KMS-11 (cell line): ENCODE measurements at regions not wholly inside any gene's neighbourhood (a gene's known extent, or its start where the extent isn't known, plus 50 kb on each side); places are given as distances from the start of the nearest gene placed in this dataset.
"Not testable (repeated sequence)": the region's sequence is repeated elsewhere in the genome, so short reads cannot be mapped to it uniquely, and the experiment has no call there.

ENCODE experiments used
- H2AFZ ChIP-seq: fragments of 200-600 bp; sonication (generic); 2 replicates; pipeline ENCODE4 v1.6.1; 2016; ENCODE audit warnings: antibody characterized with exemption, mixed run types, low read depth
- H3K27ac ChIP-seq: fragments of 200-600 bp; sonication (generic); 2 replicates; pipeline ENCODE4 v1.6.1; 2016; ENCODE audit warnings: mild to moderate bottlenecking, mixed run types
- H3K27me3 ChIP-seq: fragments of 200-600 bp; sonication (generic); 2 replicates; pipeline ENCODE4 v1.6.1; 2017; ENCODE audit warnings: mild to moderate bottlenecking, low read depth, mixed run types, moderate library complexity; ENCODE audit not compliant: insufficient read depth
- H3K36me3 ChIP-seq: fragments of 200-600 bp; sonication (generic); 2 replicates; pipeline ENCODE4 v1.6.1; 2017; ENCODE audit warnings: mild to moderate bottlenecking, mixed run types; ENCODE audit not compliant: insufficient read depth
- H3K4me1 ChIP-seq: fragments of 200-600 bp; sonication (generic); 2 replicates; pipeline ENCODE4 v1.6.1; 2016; ENCODE audit warnings: mild to moderate bottlenecking, low read depth, mixed run types; ENCODE audit not compliant: poor library complexity, severe bottlenecking
- H3K4me2 ChIP-seq: fragments of 200-600 bp; sonication (generic); 2 replicates; pipeline ENCODE4 v1.7.0; 2016; ENCODE audit warnings: mild to moderate bottlenecking, mixed run types
- H3K4me3 ChIP-seq: fragments of 200-600 bp; sonication (generic); IDR thresholded peaks from 2 replicates; pipeline ENCODE4 v1.6.1; 2017; ENCODE audit warnings: low read depth, low read length, mixed read lengths; ENCODE audit not compliant: insufficient read depth
- H3K79me2 ChIP-seq: fragments of 200-600 bp; sonication (generic); 2 replicates; pipeline ENCODE4 v1.6.1; 2016; ENCODE audit warnings: low read depth, mixed run types; ENCODE audit not compliant: insufficient read depth
- H3K9ac ChIP-seq: fragments of 200-600 bp; sonication (generic); 2 replicates; pipeline ENCODE4 v1.6.1; 2016; ENCODE audit warnings: mild to moderate bottlenecking, mixed run types
- H4K20me1 ChIP-seq: fragments of 200-600 bp; sonication (generic); 2 replicates; pipeline ENCODE4 v1.6.1; 2016; ENCODE audit warnings: mild to moderate bottlenecking, mixed run types; ENCODE audit not compliant: insufficient read depth
- TF ChIP-seq, protein P1 (sequence below): fragments of 200-600 bp; sonication (generic); conservative IDR thresholded peaks from 2 replicates; pipeline ENCODE4 v1.6.1; 2017; ENCODE audit warnings: low read depth, mild to moderate bottlenecking, antibody characterized with exemption, low read length, moderate library complexity, mixed read lengths

- TF ChIP-seq, protein P1, sequence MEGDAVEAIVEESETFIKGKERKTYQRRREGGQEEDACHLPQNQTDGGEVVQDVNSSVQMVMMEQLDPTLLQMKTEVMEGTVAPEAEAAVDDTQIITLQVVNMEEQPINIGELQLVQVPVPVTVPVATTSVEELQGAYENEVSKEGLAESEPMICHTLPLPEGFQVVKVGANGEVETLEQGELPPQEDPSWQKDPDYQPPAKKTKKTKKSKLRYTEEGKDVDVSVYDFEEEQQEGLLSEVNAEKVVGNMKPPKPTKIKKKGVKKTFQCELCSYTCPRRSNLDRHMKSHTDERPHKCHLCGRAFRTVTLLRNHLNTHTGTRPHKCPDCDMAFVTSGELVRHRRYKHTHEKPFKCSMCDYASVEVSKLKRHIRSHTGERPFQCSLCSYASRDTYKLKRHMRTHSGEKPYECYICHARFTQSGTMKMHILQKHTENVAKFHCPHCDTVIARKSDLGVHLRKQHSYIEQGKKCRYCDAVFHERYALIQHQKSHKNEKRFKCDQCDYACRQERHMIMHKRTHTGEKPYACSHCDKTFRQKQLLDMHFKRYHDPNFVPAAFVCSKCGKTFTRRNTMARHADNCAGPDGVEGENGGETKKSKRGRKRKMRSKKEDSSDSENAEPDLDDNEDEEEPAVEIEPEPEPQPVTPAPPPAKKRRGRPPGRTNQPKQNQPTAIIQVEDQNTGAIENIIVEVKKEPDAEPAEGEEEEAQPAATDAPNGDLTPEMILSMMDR, result no peak
- Histone ChIP-seq H3K27me3 (no peaks in the 10 kb centered on the region), H3K9ac (no peak overlapping the region), H3K4me1 (no peaks in the 10 kb centered on the region), H3K4me3 (no peak overlapping the region), H3K4me2 (no peak overlapping the region), H3K79me2 (no peaks in the 10 kb centered on the region), H2AFZ (no peak overlapping the region), H3K27ac (no peak overlapping the region), H3K36me3 (no peaks in the 10 kb centered on the region), H4K20me1 (no peaks in the 10 kb centered on the region)
Observed at GRCh38 chr10:10758306-10758705, 259.4 kb upstream of the CELF2 start.

- not testable (repeated sequence) for H3K27me3 ChIP-seq, H3K4me2 ChIP-seq, H4K20me1 ChIP-seq, H3K9ac ChIP-seq, H3K27ac ChIP-seq, H2AFZ ChIP-seq, H3K36me3 ChIP-seq, H3K4me1 ChIP-seq, H3K4me3 ChIP-seq, H3K79me2 ChIP-seq
Observed at GRCh38 chr10:10759806-10760205, 257.9 kb upstream of the CELF2 start.

DNA sequence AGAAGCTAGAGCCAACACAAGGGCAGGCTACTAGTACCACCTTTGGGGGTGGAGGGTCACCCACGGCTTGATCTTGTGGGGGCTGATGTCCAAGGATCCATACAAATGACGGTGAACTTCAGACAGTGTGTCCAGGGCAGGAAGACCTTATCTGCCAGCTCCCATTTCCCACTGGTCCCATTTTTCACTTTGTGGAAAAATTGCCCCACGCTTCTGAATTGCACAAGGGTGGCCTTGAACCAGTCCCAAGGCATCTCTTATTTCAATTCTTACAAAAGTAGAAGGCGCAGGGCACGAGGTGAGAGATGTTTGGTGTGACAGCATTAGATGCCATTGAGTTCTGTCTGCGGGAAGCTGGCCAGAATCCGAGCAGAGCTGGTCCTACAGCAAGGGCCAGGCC is 252.7 kb upstream of the CELF2 start:
- Histone ChIP-seq H3K9ac (no peak overlapping the region), H4K20me1 (no peaks in the 10 kb centered on the region), H3K4me1 (no peaks in the 10 kb centered on the region), H3K36me3 (no peaks in the 10 kb centered on the region), H3K4me2 (no peak overlapping the region), H3K4me3 (no peak overlapping the region), H3K27me3 (no peaks in the 10 kb centered on the region), H2AFZ (no peak overlapping the region), H3K27ac (no peak overlapping the region), H3K79me2 (no peaks in the 10 kb centered on the region)
- TF ChIP-seq, protein P1, result no peak

- Histone ChIP-seq H3K9ac (no peak overlapping the region), H3K79me2 (no peaks in the 10 kb centered on the region), H2AFZ (0 out of 2 replicates have a peak overlapping the region, but pooled peaks have one; percentile 61), H3K36me3 (no peaks in the 10 kb centered on the region), H3K4me1 (peaks cover 20% of the 10 kb centered on the region), H3K27me3 (no peaks in the 10 kb centered on the region), H3K27ac (no peak overlapping the region), H3K4me3 (no peak overlapping the region), H3K4me2 (peak overlapping the region; percentile 78; the same call in 1 of the 2 replicates), H4K20me1 (no peaks in the 10 kb centered on the region)
- TF ChIP-seq, protein P1, result no peak
Observed at GRCh38 chr10:10772411-10772810, 245.3 kb upstream of the CELF2 start.

- no peaks in the 10 kb centered on the region for H3K27me3 ChIP-seq
- no peak overlapping the region for H3K4me3 ChIP-seq
- peak overlapping the region; percentile 78 for H3K4me2 ChIP-seq
- H3K9ac ChIP-seq, result peak overlapping the region; percentile 12; the same call in 1 of the 2 replicates
- no peaks in the 10 kb centered on the region for H4K20me1 ChIP-seq
- no peaks in the 10 kb centered on the region for H3K36me3 ChIP-seq
- TF ChIP-seq, protein P1, result no peak
- H3K27ac ChIP-seq, result peak overlapping the region; percentile 13; the same call in 1 of the 2 replicates
- H2AFZ ChIP-seq, result peak overlapping the region; percentile 61
- H3K4me1 ChIP-seq, result peaks cover 20% of the 10 kb centered on the region
- no peaks in the 10 kb centered on the region for H3K79me2 ChIP-seq
Observed at GRCh38 chr10:10772874-10773508, 244.7 kb upstream of the CELF2 start.
